ENCODE measurements at regions not wholly inside any gene's neighbourhood (a gene's known extent, or its start where the extent isn't known, plus 50 kb on each side); places are given as distances from the start of the nearest gene placed in this dataset.

DNA sequence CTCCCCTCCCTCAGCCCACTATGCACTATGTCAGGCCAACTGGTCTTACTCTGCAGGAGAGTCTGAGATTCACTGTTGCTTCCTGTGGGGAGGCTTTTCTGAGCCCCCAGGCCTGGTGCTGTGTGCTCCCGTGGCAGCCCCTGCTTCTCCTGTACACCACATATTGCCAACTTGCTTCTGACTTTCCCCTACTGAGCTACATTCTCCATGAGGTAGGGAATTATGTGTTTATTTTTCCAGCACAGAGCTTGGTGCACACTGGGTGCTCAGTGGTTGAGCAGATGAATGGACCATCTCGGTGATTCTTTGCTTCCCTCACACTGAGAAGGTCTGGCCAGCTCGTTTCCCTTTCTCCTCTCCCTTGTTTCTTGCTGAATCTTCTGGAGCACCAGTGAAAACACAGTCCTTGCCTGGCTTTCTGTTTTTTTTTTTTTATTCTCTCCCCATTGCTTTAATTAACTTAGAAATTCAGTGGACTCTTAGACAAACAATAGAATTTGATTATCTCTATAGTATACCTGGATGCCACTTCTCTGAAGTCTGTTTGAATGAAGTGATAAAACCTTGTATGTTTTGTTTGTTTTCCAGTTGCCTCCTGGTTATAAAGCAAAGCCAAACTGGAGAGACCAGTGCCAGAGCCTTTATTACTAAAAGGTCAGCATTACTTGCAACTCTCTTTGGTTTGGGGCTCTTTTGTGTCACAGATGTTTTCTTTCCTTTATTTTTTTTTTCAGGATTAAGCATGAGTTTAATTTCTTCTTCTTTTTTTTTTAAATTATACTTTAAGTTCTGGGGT lies 50.3 kb upstream of the CNIH3 start:
- peak overlapping the region; percentile 89 for H3K27ac ChIP-seq
- POLR2A ChIA-PET (ENCODE audit: low non-redundant PET): no interaction called here
- CTCF ChIA-PET: interaction anchor here (0.6 to 1.1 kb wide), 2 partner anchors 208 to 357 kb away, joined by 3 to 9 read pairs; no protein-coding TSS in a partner anchor
- TF ChIP-seq, protein P1, sequence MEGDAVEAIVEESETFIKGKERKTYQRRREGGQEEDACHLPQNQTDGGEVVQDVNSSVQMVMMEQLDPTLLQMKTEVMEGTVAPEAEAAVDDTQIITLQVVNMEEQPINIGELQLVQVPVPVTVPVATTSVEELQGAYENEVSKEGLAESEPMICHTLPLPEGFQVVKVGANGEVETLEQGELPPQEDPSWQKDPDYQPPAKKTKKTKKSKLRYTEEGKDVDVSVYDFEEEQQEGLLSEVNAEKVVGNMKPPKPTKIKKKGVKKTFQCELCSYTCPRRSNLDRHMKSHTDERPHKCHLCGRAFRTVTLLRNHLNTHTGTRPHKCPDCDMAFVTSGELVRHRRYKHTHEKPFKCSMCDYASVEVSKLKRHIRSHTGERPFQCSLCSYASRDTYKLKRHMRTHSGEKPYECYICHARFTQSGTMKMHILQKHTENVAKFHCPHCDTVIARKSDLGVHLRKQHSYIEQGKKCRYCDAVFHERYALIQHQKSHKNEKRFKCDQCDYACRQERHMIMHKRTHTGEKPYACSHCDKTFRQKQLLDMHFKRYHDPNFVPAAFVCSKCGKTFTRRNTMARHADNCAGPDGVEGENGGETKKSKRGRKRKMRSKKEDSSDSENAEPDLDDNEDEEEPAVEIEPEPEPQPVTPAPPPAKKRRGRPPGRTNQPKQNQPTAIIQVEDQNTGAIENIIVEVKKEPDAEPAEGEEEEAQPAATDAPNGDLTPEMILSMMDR (conservative IDR thresholded peaks at IDR 0.05; ENCODE audit: low read depth): no peak
- no peak for DNase-seq (ENCODE audit: low spot score)
